ENCODE measurements at regions not wholly inside any gene's neighbourhood (a gene's known extent, or its start where the extent isn't known, plus 50 kb on each side); places are given as distances from the start of the nearest gene placed in this dataset.

DNA sequence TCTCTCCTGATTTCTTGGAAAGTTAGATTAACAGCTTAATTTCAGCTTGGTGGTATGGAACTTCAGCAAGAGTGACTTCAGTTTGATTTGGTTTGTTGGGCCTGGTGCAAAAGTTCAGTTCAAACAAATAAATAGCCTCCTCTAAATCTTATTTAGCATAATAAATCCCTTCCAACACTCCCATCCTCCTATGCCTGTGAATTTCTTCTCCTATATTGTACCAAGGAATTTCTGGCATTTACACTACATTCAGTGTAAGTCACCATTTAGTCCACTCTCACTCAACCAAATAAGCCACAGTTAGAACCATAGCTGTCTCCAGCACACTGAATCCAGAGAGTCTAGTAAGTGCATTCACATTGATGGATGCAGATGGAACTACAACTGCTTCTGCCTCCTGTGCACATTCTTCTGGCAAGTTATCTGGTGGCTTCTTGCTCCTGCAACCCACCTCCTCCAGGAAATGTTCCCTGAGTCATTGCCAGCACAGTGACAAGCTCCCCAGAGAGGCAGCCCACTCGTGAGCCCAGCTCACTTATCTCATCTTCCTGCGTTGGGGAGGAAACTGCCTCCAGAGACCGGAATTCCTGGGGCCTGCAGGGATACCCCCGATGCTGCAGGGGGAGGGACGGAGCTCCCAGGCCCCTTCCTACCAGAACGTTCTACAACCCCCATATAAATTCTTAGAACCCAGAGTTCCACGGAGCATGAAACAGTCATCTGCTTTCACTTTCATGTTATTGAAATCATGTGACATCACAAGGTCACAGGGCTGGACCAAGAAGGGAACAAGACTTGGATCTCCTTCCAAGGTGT lies 318.3 kb downstream of the PHKB start (continued):
- TF ChIP-seq SATB2 (CRISPR knock-in tag; IDR thresholded peaks at IDR 0.05) (no peak), ZBTB3 (CRISPR knock-in tag; IDR thresholded peaks at IDR 0.05; ENCODE audit: borderline replicate concordance, low read depth) (no peak)

GRCh38 chr16:47778106-47778801 lies 317.1 kb downstream of the PHKB start:
- no peaks in the 10 kb centered on the region for H3K79me2 ChIP-seq (ENCODE audit: insufficient read depth, low read length)
- ATAC-seq (no peak), FAIRE-seq (no peak), DNase-seq (ENCODE audit: low spot score) (no peak)
- no peak overlapping the region for H3K27ac ChIP-seq (ENCODE audit: extremely low read length, insufficient read depth, low read length)
- BruUV-seq (replicated peaks), result no TSS peak
- in situ Hi-C loops (cut with HindIII; ENCODE audit: extremely low pct_ligation_motif_present, low pct_unique_long_range_greater_than_20kb), result no loop called here
- POLR2A ChIA-PET, result no interaction called here
- 12% methylated on average over 6 of the region's 6 CpGs for WGBS (ENCODE audit: low lambda C conversion rate)
- H2AFZ ChIP-seq (ENCODE audit: low read length), result no peak overlapping the region
- H3K27me3 ChIP-seq (ENCODE audit: control insufficient read depth in 1 of 2, insufficient read depth in 2 of 2, low read length in 2 of 2), result peaks cover 0 to 10% of the 10 kb centered on the region in 2 experiments; a peak in 1 of 5 replicates
- no peak overlapping the region for H3K4me2 ChIP-seq (ENCODE audit: low read depth, low read length)
- intact Hi-C loops (cut with micrococcal nuclease; ENCODE audit: unreplicated experiment), result no loop called here
- H4K20me1 ChIP-seq (ENCODE audit: insufficient read depth, low read length), result no peaks in the 10 kb centered on the region
- no peaks in the 10 kb centered on the region for H3K36me3 ChIP-seq (replicated peaks in 1 of 2; ENCODE audit: control insufficient read depth in 1 of 2, insufficient read depth in 2 of 2, low read length in 2 of 2)
- CTCF ChIA-PET (ENCODE audit: low intra/inter-chr PET ratio, low total read pairs), result no interaction called here
- H3K9me3 ChIP-seq (ENCODE audit: low read length), result no peaks in the 10 kb centered on the region
- H3K9ac ChIP-seq (ENCODE audit: insufficient read depth, low read depth, low read length), result no peak overlapping the region
- 0 out of 2 replicates have a peak, but pooled peaks have one; percentile 4 for TF ChIP-seq RFX1 (IDR thresholded peaks at IDR 0.05)
- TF ChIP-seq AKAP8 (CRISPR knock-in tag; IDR thresholded peaks at IDR 0.05), result no peak
- no peak overlapping the region for H3K4me3 ChIP-seq (replicated peaks in 1 of 3; ENCODE audit: insufficient read depth in 1 of 3, low read depth in 2 of 3, low read length in 3 of 3)
- H3K4me1 ChIP-seq (ENCODE audit: insufficient read depth, low read length), result peaks cover 7% of the 10 kb centered on the region; the same call in 1 of the 2 replicates

- Histone ChIP-seq H3K4me3 (replicated peaks in 1 of 3; ENCODE audit: insufficient read depth in 1 of 3, low read depth in 2 of 3, low read length in 3 of 3) (no peak overlapping the region), H3K4me2 (ENCODE audit: low read depth, low read length) (no peak overlapping the region), H3K4me1 (ENCODE audit: insufficient read depth, low read length) (peaks cover 7% of the 10 kb centered on the region; the same call in 1 of the 2 replicates), H3K9me3 (ENCODE audit: low read length) (no peaks in the 10 kb centered on the region), H3K9ac (ENCODE audit: insufficient read depth, low read depth, low read length) (no peak overlapping the region), H3K27ac (ENCODE audit: extremely low read length, insufficient read depth, low read length) (no peak overlapping the region), H2AFZ (ENCODE audit: low read length) (no peak overlapping the region), H4K20me1 (ENCODE audit: insufficient read depth, low read length) (no peaks in the 10 kb centered on the region), H3K36me3 (replicated peaks in 1 of 2; ENCODE audit: control insufficient read depth in 1 of 2, insufficient read depth in 2 of 2, low read length in 2 of 2) (no peaks in the 10 kb centered on the region), H3K27me3 (ENCODE audit: control insufficient read depth in 1 of 2, insufficient read depth in 2 of 2, low read length in 2 of 2) (peaks cover 0 to 10% of the 10 kb centered on the region in 2 experiments; a peak in 1 of 5 replicates), H3K79me2 (ENCODE audit: insufficient read depth, low read length) (no peaks in the 10 kb centered on the region)
- ATAC-seq (no peak), DNase-seq (ENCODE audit: low spot score) (no peak), FAIRE-seq (no peak)
- ChIA-PET CTCF (ENCODE audit: low intra/inter-chr PET ratio, low total read pairs) (no interaction called here), POLR2A (no interaction called here)
- intact Hi-C loops (cut with micrococcal nuclease; ENCODE audit: unreplicated experiment) (no loop called here), in situ Hi-C loops (cut with HindIII; ENCODE audit: extremely low pct_ligation_motif_present, low pct_unique_long_range_greater_than_20kb) (no loop called here)
- BruUV-seq (replicated peaks), result no TSS peak
- no peak for TF ChIP-seq CHCHD3 (CRISPR knock-in tag; IDR thresholded peaks at IDR 0.05)
- no peak for TF ChIP-seq NFKBIZ (CRISPR knock-in tag; IDR thresholded peaks at IDR 0.05)
- TF ChIP-seq ASH2L (IDR thresholded peaks at IDR 0.05; ENCODE audit: insufficient read length, low read depth, low read length), result no peak
- no peak for TF ChIP-seq MTF2 (CRISPR knock-in tag; IDR thresholded peaks at IDR 0.05; ENCODE audit: borderline replicate concordance)
- TF ChIP-seq, protein P1, sequence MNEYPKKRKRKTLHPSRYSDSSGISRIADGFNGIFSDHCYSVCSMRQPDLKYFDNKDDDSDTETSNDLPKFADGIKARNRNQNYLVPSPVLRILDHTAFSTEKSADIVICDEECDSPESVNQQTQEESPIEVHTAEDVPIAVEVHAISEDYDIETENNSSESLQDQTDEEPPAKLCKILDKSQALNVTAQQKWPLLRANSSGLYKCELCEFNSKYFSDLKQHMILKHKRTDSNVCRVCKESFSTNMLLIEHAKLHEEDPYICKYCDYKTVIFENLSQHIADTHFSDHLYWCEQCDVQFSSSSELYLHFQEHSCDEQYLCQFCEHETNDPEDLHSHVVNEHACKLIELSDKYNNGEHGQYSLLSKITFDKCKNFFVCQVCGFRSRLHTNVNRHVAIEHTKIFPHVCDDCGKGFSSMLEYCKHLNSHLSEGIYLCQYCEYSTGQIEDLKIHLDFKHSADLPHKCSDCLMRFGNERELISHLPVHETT (CRISPR knock-in tag; conservative IDR thresholded peaks at IDR 0.05), result no peak
- no peak for TF ChIP-seq FOXC1 (CRISPR knock-in tag; IDR thresholded peaks at IDR 0.05; ENCODE audit: borderline replicate concordance)
- no peak for TF ChIP-seq IKZF1 (IDR thresholded peaks at IDR 0.05)
- no peak for TF ChIP-seq ATF1 (CRISPR knock-in tag; IDR thresholded peaks at IDR 0.05)
- no peak for TF ChIP-seq SNAI1 (CRISPR knock-in tag; IDR thresholded peaks at IDR 0.05; ENCODE audit: borderline replicate concordance)
- TF ChIP-seq ZNF589 (CRISPR knock-in tag; conservative IDR thresholded peaks at IDR 0.05), result no peak
- TF ChIP-seq RBFOX2 (IDR thresholded peaks at IDR 0.05; ENCODE audit: low read depth, low read length), result no peak
Observed at GRCh38 chr16:47777220-47777619, 316.1 kb downstream of the PHKB start.
